ENCODE measurements at regions not wholly inside any gene's neighbourhood (a gene's known extent, or its start where the extent isn't known, plus 50 kb on each side); places are given as distances from the start of the nearest gene placed in this dataset.

- TF ChIP-seq ATF3 (IDR thresholded peaks at IDR 0.05; ENCODE audit: insufficient read depth, low read depth, low read length) (no peak), CBX8 (IDR thresholded peaks at IDR 0.05; ENCODE audit: borderline replicate concordance, low read depth, low read length) (no peak), SUZ12 (IDR thresholded peaks at IDR 0.05; ENCODE audit: low read length) (no peak), MAX (IDR thresholded peaks at IDR 0.05) (no peak), TAF1 (IDR thresholded peaks at IDR 0.05; ENCODE audit: low read depth, low read length) (no peak), SP4 (IDR thresholded peaks at IDR 0.05; ENCODE audit: low read length) (no peak), SRF (IDR thresholded peaks at IDR 0.05; ENCODE audit: low read depth, low read length) (no peak), EGR1 (IDR thresholded peaks at IDR 0.05; ENCODE audit: borderline replicate concordance, low read depth, low read length) (no peak), ZNF274 (IDR thresholded peaks at IDR 0.05; ENCODE audit: borderline replicate concordance, extremely low read depth, low read length) (no peak), KDM5A (IDR thresholded peaks at IDR 0.05; ENCODE audit: low read length) (no peak), NRF1 (IDR thresholded peaks at IDR 0.05; ENCODE audit: low read depth, low read length) (no peak), HDAC2 (IDR thresholded peaks at IDR 0.05; ENCODE audit: borderline replicate concordance in 1 of 2, low read depth in 2 of 2, low read length in 2 of 2) (no peak), RNF2 (IDR thresholded peaks at IDR 0.05; ENCODE audit: borderline replicate concordance, low read depth, low read length, missing control alignments, poor library complexity, severe bottlenecking) (no peak), CTCF (IDR thresholded peaks at IDR 0.05; ENCODE audit: control extremely low read depth in 1 of 3, insufficient read depth in 1 of 3, low read depth in 1 of 3, low read length in 3 of 3) (peak; percentile 29 to 91 (median 76)), POLR2A (IDR thresholded peaks at IDR 0.05; ENCODE audit: control extremely low read depth in 1 of 2, low read depth in 2 of 2, low read length in 2 of 2) (no peak), SIX5 (IDR thresholded peaks at IDR 0.05; ENCODE audit: low read depth, low read length) (no peak), RBBP5 (IDR thresholded peaks at IDR 0.05; ENCODE audit: borderline replicate concordance, low read depth, low read length) (no peak), CREB1 (IDR thresholded peaks at IDR 0.05) (0 out of 2 replicates have a peak, but pooled peaks have one; percentile 8), TAF7 (optimal IDR thresholded peaks at IDR 0.05; ENCODE audit: borderline replicate concordance, low read depth, low read length) (no peak), BRCA1 (IDR thresholded peaks at IDR 0.05; ENCODE audit: low read depth, low read length) (no peak), ASH2L (IDR thresholded peaks at IDR 0.05; ENCODE audit: low read length) (no peak), TBP (IDR thresholded peaks at IDR 0.05; ENCODE audit: low read depth, low read length) (no peak)
- TF ChIP-seq, protein P1, sequence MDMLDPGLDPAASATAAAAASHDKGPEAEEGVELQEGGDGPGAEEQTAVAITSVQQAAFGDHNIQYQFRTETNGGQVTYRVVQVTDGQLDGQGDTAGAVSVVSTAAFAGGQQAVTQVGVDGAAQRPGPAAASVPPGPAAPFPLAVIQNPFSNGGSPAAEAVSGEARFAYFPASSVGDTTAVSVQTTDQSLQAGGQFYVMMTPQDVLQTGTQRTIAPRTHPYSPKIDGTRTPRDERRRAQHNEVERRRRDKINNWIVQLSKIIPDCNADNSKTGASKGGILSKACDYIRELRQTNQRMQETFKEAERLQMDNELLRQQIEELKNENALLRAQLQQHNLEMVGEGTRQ (IDR thresholded peaks at IDR 0.05; ENCODE audit: low read length) = no peak
These were observed 637.6 kb downstream of the RNF144B start (continued) for GRCh38 chr6:19024737-19025136.

Measured in H1 (cell line).